ENCODE measurements at regions not wholly inside any gene's neighbourhood (a gene's known extent, or its start where the extent isn't known, plus 50 kb on each side); places are given as distances from the start of the nearest gene placed in this dataset.

DNA sequence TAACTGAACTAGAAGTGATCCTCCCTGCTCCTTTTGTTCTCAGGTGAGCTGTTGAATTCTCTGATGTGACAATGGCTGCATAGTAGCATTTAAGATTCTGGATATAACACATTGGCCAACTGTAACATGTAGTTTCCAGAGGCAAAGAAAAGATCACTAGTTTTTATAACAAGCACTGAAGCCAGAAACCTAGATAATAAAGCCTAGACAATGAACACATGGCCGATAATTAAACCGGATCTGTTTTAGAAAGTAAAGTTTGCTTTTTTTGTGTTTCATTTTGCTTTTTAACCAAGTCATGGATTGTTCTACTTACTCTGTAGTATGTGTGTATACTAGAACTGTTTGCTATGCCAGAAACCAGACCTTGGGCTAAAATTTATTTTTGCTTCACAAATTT lies 225.5 kb upstream of the KLHL1 start:
- TF ChIP-seq, protein P1, sequence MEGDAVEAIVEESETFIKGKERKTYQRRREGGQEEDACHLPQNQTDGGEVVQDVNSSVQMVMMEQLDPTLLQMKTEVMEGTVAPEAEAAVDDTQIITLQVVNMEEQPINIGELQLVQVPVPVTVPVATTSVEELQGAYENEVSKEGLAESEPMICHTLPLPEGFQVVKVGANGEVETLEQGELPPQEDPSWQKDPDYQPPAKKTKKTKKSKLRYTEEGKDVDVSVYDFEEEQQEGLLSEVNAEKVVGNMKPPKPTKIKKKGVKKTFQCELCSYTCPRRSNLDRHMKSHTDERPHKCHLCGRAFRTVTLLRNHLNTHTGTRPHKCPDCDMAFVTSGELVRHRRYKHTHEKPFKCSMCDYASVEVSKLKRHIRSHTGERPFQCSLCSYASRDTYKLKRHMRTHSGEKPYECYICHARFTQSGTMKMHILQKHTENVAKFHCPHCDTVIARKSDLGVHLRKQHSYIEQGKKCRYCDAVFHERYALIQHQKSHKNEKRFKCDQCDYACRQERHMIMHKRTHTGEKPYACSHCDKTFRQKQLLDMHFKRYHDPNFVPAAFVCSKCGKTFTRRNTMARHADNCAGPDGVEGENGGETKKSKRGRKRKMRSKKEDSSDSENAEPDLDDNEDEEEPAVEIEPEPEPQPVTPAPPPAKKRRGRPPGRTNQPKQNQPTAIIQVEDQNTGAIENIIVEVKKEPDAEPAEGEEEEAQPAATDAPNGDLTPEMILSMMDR (IDR thresholded peaks at IDR 0.05; ENCODE audit: insufficient read depth, low read length, poor library complexity, severe bottlenecking): no peak
- TF ChIP-seq EZH2phosphoT487 (conservative IDR thresholded peaks at IDR 0.05; ENCODE audit: low read length): no peak
